Erythroblast (primary cell): ENCODE measurements at regions not wholly inside any gene's neighbourhood (a gene's known extent, or its start where the extent isn't known, plus 50 kb on each side); places are given as distances from the start of the nearest gene placed in this dataset.

ENCODE experiments used
- GATA1 ChIP-seq: IDR thresholded peaks from 2 replicates; pipeline ENCODE4 v1.6.1; 2011; ENCODE audit warnings: low read depth, mild to moderate bottlenecking, control low read depth, low read length, moderate library complexity
- POLR2A ChIP-seq: IDR thresholded peaks from 2 replicates; pipeline ENCODE4 v1.6.1; 2011; ENCODE audit warnings: mild to moderate bottlenecking, low read length

DNA sequence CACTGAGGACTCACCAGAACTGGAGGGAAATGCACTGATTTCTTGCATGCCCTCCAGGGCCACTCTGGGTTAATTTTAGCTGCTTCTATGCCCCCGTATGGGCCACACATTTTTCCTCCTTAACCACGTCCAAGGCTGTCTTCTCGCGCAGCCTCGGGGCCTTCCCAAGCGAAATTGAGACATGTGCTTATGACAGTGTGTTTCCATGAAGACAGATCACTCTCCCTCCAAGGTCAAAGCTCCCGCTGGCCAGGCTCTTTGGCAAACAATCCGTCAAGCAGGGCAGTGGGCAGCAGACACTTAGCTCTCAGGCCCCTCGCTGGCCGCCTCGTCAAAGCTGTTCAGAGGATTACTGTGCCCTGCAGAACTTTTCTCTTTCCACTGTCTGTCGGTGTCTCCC, 243.0 kb upstream of the N4BP1 start:
- TF ChIP-seq POLR2A (no peak), GATA1 (no peak)
